ENCODE measurements at regions not wholly inside any gene's neighbourhood (a gene's known extent, or its start where the extent isn't known, plus 50 kb on each side); places are given as distances from the start of the nearest gene placed in this dataset.

DNA sequence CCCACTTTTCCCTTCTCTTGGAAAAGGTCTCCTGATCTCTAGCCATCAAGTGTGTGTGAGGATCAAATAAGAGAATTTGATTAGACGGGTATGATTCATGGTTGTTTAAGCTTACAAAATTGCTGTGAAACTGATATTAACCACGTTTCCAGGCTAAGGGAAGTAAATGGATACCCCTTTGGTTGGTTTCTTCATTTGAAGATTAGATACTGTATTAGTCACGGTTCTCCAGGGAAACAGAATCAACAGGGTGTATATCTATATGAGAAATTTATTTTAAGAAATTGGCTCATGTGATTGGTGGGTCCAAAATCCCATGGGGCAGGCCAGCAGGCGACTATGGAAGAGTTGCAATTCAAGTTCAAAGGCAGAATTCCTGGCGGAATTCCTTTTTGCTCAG, 112.7 kb upstream of the SELENOK start:
- DNase-seq (ENCODE audit: low read depth, low spot score): no peak
- no peak overlapping the region for H3K27ac ChIP-seq (ENCODE audit: low read length)
- ATAC-seq: no peak
- H3K27me3 ChIP-seq (ENCODE audit: control insufficient read depth, insufficient read depth, low read length): 0 out of 2 replicates have a peak, but pooled peaks cover 2% of the 10 kb centered on the region
- H3K9me3 ChIP-seq (ENCODE audit: control insufficient read depth, insufficient read depth, low read depth, low read length): no peaks in the 10 kb centered on the region
- no TSS peak for BruUV-seq (replicated peaks)
- in situ Hi-C loops (cut with HindIII; ENCODE audit: low pct_unique_long_range_greater_than_20kb, low sequenced_read_pairs) (no loop called here), intact Hi-C loops (cut with micrococcal nuclease; ENCODE audit: unreplicated experiment) (no loop called here)
- no peak overlapping the region for H3K4me3 ChIP-seq (ENCODE audit: low read depth in 2 of 2, low read length in 2 of 2)
- H3K36me3 ChIP-seq (ENCODE audit: control insufficient read depth, insufficient read depth, low read length): no peaks in the 10 kb centered on the region
- CTCF ChIA-PET: no interaction called here
- H3K4me1 ChIP-seq (ENCODE audit: control insufficient read depth, insufficient read depth, low read length): no peaks in the 10 kb centered on the region
- TF ChIP-seq, protein P1, sequence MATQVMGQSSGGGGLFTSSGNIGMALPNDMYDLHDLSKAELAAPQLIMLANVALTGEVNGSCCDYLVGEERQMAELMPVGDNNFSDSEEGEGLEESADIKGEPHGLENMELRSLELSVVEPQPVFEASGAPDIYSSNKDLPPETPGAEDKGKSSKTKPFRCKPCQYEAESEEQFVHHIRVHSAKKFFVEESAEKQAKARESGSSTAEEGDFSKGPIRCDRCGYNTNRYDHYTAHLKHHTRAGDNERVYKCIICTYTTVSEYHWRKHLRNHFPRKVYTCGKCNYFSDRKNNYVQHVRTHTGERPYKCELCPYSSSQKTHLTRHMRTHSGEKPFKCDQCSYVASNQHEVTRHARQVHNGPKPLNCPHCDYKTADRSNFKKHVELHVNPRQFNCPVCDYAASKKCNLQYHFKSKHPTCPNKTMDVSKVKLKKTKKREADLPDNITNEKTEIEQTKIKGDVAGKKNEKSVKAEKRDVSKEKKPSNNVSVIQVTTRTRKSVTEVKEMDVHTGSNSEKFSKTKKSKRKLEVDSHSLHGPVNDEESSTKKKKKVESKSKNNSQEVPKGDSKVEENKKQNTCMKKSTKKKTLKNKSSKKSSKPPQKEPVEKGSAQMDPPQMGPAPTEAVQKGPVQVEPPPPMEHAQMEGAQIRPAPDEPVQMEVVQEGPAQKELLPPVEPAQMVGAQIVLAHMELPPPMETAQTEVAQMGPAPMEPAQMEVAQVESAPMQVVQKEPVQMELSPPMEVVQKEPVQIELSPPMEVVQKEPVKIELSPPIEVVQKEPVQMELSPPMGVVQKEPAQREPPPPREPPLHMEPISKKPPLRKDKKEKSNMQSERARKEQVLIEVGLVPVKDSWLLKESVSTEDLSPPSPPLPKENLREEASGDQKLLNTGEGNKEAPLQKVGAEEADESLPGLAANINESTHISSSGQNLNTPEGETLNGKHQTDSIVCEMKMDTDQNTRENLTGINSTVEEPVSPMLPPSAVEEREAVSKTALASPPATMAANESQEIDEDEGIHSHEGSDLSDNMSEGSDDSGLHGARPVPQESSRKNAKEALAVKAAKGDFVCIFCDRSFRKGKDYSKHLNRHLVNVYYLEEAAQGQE (IDR thresholded peaks at IDR 0.05; ENCODE audit: insufficient read depth in 1 of 2, low read depth in 2 of 2, low read length in 1 of 2): no peak
- TF ChIP-seq SIN3A (IDR thresholded peaks at IDR 0.05; ENCODE audit: borderline replicate concordance, insufficient read depth, low read depth, low read length) (no peak), TCF7L2 (IDR thresholded peaks at IDR 0.05; ENCODE audit: low read depth, low read length) (no peak), POLR2AphosphoS5 (IDR thresholded peaks at IDR 0.05; ENCODE audit: low read depth, low read length) (no peak)
- TF ChIP-seq, protein P2, sequence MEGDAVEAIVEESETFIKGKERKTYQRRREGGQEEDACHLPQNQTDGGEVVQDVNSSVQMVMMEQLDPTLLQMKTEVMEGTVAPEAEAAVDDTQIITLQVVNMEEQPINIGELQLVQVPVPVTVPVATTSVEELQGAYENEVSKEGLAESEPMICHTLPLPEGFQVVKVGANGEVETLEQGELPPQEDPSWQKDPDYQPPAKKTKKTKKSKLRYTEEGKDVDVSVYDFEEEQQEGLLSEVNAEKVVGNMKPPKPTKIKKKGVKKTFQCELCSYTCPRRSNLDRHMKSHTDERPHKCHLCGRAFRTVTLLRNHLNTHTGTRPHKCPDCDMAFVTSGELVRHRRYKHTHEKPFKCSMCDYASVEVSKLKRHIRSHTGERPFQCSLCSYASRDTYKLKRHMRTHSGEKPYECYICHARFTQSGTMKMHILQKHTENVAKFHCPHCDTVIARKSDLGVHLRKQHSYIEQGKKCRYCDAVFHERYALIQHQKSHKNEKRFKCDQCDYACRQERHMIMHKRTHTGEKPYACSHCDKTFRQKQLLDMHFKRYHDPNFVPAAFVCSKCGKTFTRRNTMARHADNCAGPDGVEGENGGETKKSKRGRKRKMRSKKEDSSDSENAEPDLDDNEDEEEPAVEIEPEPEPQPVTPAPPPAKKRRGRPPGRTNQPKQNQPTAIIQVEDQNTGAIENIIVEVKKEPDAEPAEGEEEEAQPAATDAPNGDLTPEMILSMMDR (IDR thresholded peaks at IDR 0.05): no peak
- POLR2A ChIA-PET: no interaction called here

DNA sequence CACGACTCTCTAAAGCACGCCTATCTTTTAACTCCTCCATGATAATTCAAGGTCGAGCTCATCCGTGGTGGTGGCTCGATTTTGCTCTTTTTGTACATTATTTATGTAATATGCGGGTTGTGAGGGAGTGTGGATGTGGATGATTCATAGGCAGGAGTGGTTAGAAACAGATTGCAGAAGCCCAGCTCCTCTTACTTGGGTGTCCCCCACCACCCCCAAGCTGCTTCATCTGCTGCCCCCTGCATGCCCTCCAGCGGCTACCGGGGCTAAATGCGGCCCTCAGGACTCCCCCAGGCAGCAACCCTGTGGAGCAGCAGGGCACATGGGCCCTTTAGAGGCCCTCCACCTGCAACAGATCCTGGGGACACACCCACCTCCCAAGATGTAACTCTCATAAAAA, 111.5 kb upstream of the SELENOK start:
- Histone ChIP-seq H3K4me1 (ENCODE audit: control insufficient read depth, insufficient read depth, low read length) (no peaks in the 10 kb centered on the region), H3K9me3 (ENCODE audit: control insufficient read depth, insufficient read depth, low read depth, low read length) (no peaks in the 10 kb centered on the region), H3K4me3 (ENCODE audit: low read depth in 2 of 2, low read length in 2 of 2) (no peak overlapping the region), H3K36me3 (ENCODE audit: control insufficient read depth, insufficient read depth, low read length) (no peaks in the 10 kb centered on the region), H3K27me3 (ENCODE audit: control insufficient read depth, insufficient read depth, low read length) (peaks cover 4% of the 10 kb centered on the region; the same call in 1 of the 2 replicates), H3K27ac (ENCODE audit: low read length) (no peak overlapping the region)
- TF ChIP-seq, protein P1 (IDR thresholded peaks at IDR 0.05; ENCODE audit: insufficient read depth in 1 of 2, low read depth in 2 of 2, low read length in 1 of 2): no peak
- TF ChIP-seq, protein P2 (IDR thresholded peaks at IDR 0.05): no peak
- no peak for TF ChIP-seq SIN3A (IDR thresholded peaks at IDR 0.05; ENCODE audit: borderline replicate concordance, insufficient read depth, low read depth, low read length)
- no peak for TF ChIP-seq TCF7L2 (IDR thresholded peaks at IDR 0.05; ENCODE audit: low read depth, low read length)
- TF ChIP-seq POLR2AphosphoS5 (IDR thresholded peaks at IDR 0.05; ENCODE audit: low read depth, low read length): no peak
- DNase-seq (ENCODE audit: low read depth, low spot score) (no peak), ATAC-seq (no peak)
- in situ Hi-C loops (cut with HindIII; ENCODE audit: low pct_unique_long_range_greater_than_20kb, low sequenced_read_pairs) (no loop called here), intact Hi-C loops (cut with micrococcal nuclease; ENCODE audit: unreplicated experiment) (no loop called here)
- ChIA-PET POLR2A (no interaction called here), CTCF (no interaction called here)
- no TSS peak for BruUV-seq (replicated peaks)
